H1 (cell line): ENCODE measurements at regions not wholly inside any gene's neighbourhood (a gene's known extent, or its start where the extent isn't known, plus 50 kb on each side); places are given as distances from the start of the nearest gene placed in this dataset.

Experiments
- CTCF ChIA-PET: fragments of 300-600 bp; sonication (Branson Sonifier 250); formaldehyde crosslinking; loops from one replicate; lab custom pipeline; 2021; ENCODE audit not compliant: partially characterized antibody; lab: Charles Lee
- POLR2A ChIA-PET: fragments of 300-600 bp; sonication (Branson Sonifier 250); formaldehyde crosslinking; loops from one replicate; lab custom pipeline; 2021; ENCODE audit warnings: inconsistent platforms; ENCODE audit not compliant: partially characterized antibody; lab: Charles Lee
- DNase-seq, 2 experiments: peaks; one replicate each; pipeline versions ENCODE4 v3.0.0 to v3.0.0-alpha.2; 2010 to 2022; ENCODE audit warnings: low spot score in 2 of 2, low read depth in 1 of 2, mixed read lengths in 1 of 2
- FAIRE-seq: peaks from 2 replicates; lab custom pipeline; 2011; peaks lifted over from hg19 to GRCh38; lab: Jason Lieb, UNC
- H2AFZ ChIP-seq: 2 replicates; pipeline ENCODE4 v1.8.1; 2012; ENCODE audit warnings: low read length, inconsistent platforms
- H2AK5ac ChIP-seq: 2 replicates; pipeline ENCODE4 v1.6.1; 2013; ENCODE audit warnings: low read depth, low read length
- H2BK120ac ChIP-seq: replicated peaks from 2 replicates; pipeline ENCODE3; 2013; ENCODE audit warnings: low read depth, low read length, inconsistent platforms
- H2BK12ac ChIP-seq: 2 replicates; pipeline ENCODE4 v1.6.1; 2013; ENCODE audit warnings: low read depth, low read length
- H2BK15ac ChIP-seq: 2 replicates; pipeline ENCODE4 v1.6.1; 2013; ENCODE audit warnings: low read length
- H2BK20ac ChIP-seq: 2 replicates; pipeline ENCODE4 v1.6.1; 2013; ENCODE audit warnings: low read length
- H2BK5ac ChIP-seq: 2 replicates; pipeline ENCODE4 v1.6.1; 2013; ENCODE audit warnings: low read depth, low read length
- H3K14ac ChIP-seq: 2 replicates; pipeline ENCODE4 v1.6.1; 2013; ENCODE audit warnings: inconsistent platforms; ENCODE audit not compliant: insufficient read length
- H3K18ac ChIP-seq: 2 replicates; pipeline ENCODE4 v1.6.1; 2013; ENCODE audit warnings: low read length; ENCODE audit errors: extremely low read depth
- H3K23ac ChIP-seq: 2 replicates; pipeline ENCODE4 v1.6.1; 2013; ENCODE audit warnings: inconsistent platforms; ENCODE audit not compliant: insufficient read length
- H3K23me2 ChIP-seq: 2 replicates; pipeline ENCODE4 v1.6.1; 2013; ENCODE audit warnings: low read depth, low read length
- H3K27ac ChIP-seq: 2 replicates; pipeline ENCODE4 v1.6.1; 2011; ENCODE audit warnings: low read depth, low read length, inconsistent platforms
- H3K27me3 ChIP-seq, 4 experiments: replicated peaks in 1 of 4; 1 replicate in 1 of 4; 2 replicates in 3 of 4; pipeline versions ENCODE4 v1.6.1 to v1.8.1; 2011 to 2013; ENCODE audit warnings: low read length in 3 of 4, mild to moderate bottlenecking in 3 of 4, inconsistent platforms in 2 of 4, mixed read lengths in 2 of 4, moderate library complexity in 1 of 4; ENCODE audit not compliant: control insufficient read depth in 3 of 4, insufficient read depth in 3 of 4; ENCODE audit errors: extremely low read depth in 1 of 4
- H3K36me3 ChIP-seq, 4 experiments: 2 replicates each; pipeline versions ENCODE4 v1.6.1 to v1.8.1; 2011 to 2013; ENCODE audit warnings: mild to moderate bottlenecking in 4 of 4, low read length in 3 of 4, moderate library complexity in 2 of 4, control low read depth in 1 of 4, inconsistent platforms in 1 of 4; ENCODE audit not compliant: insufficient read depth in 4 of 4, control insufficient read depth in 2 of 4
- H3K4ac ChIP-seq: replicated peaks from 2 replicates; pipeline ENCODE3; 2013; ENCODE audit warnings: low read length, low read depth, mixed read lengths, inconsistent platforms; ENCODE audit not compliant: insufficient read length
- H3K4me1 ChIP-seq, 4 experiments: replicated peaks in 1 of 4; 1 replicate in 1 of 4; 2 replicates in 3 of 4; pipeline versions ENCODE4 v1.6.1 to v1.8.1; 2011 to 2013; ENCODE audit warnings: low read length in 3 of 4, inconsistent platforms in 2 of 4, mixed read lengths in 1 of 4; ENCODE audit not compliant: insufficient read depth in 4 of 4, control insufficient read depth in 3 of 4
- H3K4me2 ChIP-seq, 2 experiments: 2 replicates each; pipeline versions ENCODE4 v1.6.1 to v1.8.1; 2011 to 2013; ENCODE audit warnings: low read depth in 2 of 2, low read length in 2 of 2, control low read depth in 1 of 2, inconsistent platforms in 1 of 2, mild to moderate bottlenecking in 1 of 2; ENCODE audit not compliant: insufficient read depth in 1 of 2
- H3K4me3 ChIP-seq, 4 experiments: fragments of 200-600, 300-600 bp in 1 of 4; sonication (generic), shearing (Covaris generic), sonication (Bioruptor Twin) in 1 of 4; 2 replicates each; pipeline versions ENCODE4 v1.5.1 to v1.8.1; 2011 to 2016; ENCODE audit warnings: low read length in 4 of 4, low read depth in 3 of 4, control low read depth in 2 of 4, inconsistent platforms in 2 of 4, mild to moderate bottlenecking in 2 of 4, mixed read lengths in 1 of 4, moderate library complexity in 1 of 4; ENCODE audit not compliant: insufficient read depth in 2 of 4; ENCODE audit errors: extremely low read depth in 1 of 4
- H3K56ac ChIP-seq: replicated peaks from 2 replicates; pipeline ENCODE3; 2013; ENCODE audit warnings: low read depth, mild to moderate bottlenecking, mixed read lengths, low read length, inconsistent platforms; ENCODE audit not compliant: insufficient read length
- H3K79me1 ChIP-seq: 2 replicates; pipeline ENCODE4 v1.6.1; 2013; ENCODE audit warnings: low read depth, low read length, control low read depth
- H3K79me2 ChIP-seq, 2 experiments: 2 replicates each; pipeline versions ENCODE4 v1.6.1 to v1.8.1; 2012 to 2013; ENCODE audit warnings: low read length in 2 of 2, mild to moderate bottlenecking in 2 of 2, inconsistent platforms in 1 of 2; ENCODE audit not compliant: insufficient read depth in 2 of 2, control insufficient read depth in 1 of 2
- H3K9ac ChIP-seq, 4 experiments: replicated peaks in 1 of 4; 1 replicate in 1 of 4; 2 replicates in 3 of 4; pipeline versions ENCODE4 v1.6.1 to v1.8.1; 2011 to 2013; ENCODE audit warnings: low read depth in 3 of 4, low read length in 3 of 4, control low read depth in 2 of 4, mild to moderate bottlenecking in 2 of 4, moderate library complexity in 2 of 4, inconsistent platforms in 1 of 4; ENCODE audit errors: extremely low read depth in 1 of 4
- H3K9me3 ChIP-seq, 2 experiments: 2 replicates each; pipeline versions ENCODE4 v1.6.1 to v1.8.1; 2012 to 2013; ENCODE audit warnings: mild to moderate bottlenecking in 2 of 2, moderate library complexity in 2 of 2, control low read depth in 1 of 2, inconsistent platforms in 1 of 2, low read depth in 1 of 2, low read length in 1 of 2, mixed read lengths in 1 of 2; ENCODE audit not compliant: insufficient read depth in 2 of 2
- H4K20me1 ChIP-seq, 2 experiments: replicated peaks in 1 of 2; 2 replicates each; pipeline versions ENCODE3 to v1.8.1; 2011 to 2013; ENCODE audit warnings: inconsistent platforms in 2 of 2, low read length in 2 of 2, mild to moderate bottlenecking in 1 of 2; ENCODE audit not compliant: insufficient read depth in 2 of 2, control insufficient read depth in 1 of 2
- H4K5ac ChIP-seq: 2 replicates; pipeline ENCODE4 v1.6.1; 2013; ENCODE audit warnings: low read length, low read depth, mixed read lengths, inconsistent platforms; ENCODE audit not compliant: insufficient read length
- H4K8ac ChIP-seq: 2 replicates; pipeline ENCODE4 v1.8.0; 2013; ENCODE audit warnings: mild to moderate bottlenecking, moderate library complexity, low read length, inconsistent platforms; ENCODE audit not compliant: insufficient read depth; ENCODE audit errors: extremely low read depth
- H4K91ac ChIP-seq: replicated peaks from 2 replicates; pipeline ENCODE3; 2013; ENCODE audit warnings: low read length, mixed read lengths, inconsistent platforms; ENCODE audit not compliant: insufficient read length
- GABPA ChIP-seq: IDR thresholded peaks from 2 replicates; pipeline ENCODE4 v1.6.1; 2011; ENCODE audit warnings: mild to moderate bottlenecking, low read length, moderate library complexity, borderline replicate concordance; ENCODE audit not compliant: insufficient read depth
- KDM1A ChIP-seq: fragments of 200-600, 300-600 bp; sonication (generic); IDR thresholded peaks from 2 replicates; pipeline ENCODE4 v1.7.1; 2016; ENCODE audit warnings: mild to moderate bottlenecking, low read length, borderline replicate concordance
- KDM4A ChIP-seq: IDR thresholded peaks from one replicate; pipeline ENCODE4 v1.7.1; 2012; ENCODE audit warnings: low read depth, mild to moderate bottlenecking, moderate library complexity, low read length, inconsistent platforms; ENCODE audit not compliant: severe bottlenecking
- POLR2AphosphoS5 ChIP-seq: IDR thresholded peaks from 2 replicates; pipeline ENCODE4 v1.6.1; 2011; ENCODE audit warnings: low read depth, low read length
- RAD21 ChIP-seq, 2 experiments: IDR thresholded peaks in 1 of 2; conservative IDR thresholded peaks in 1 of 2; 2 replicates each; pipeline ENCODE4 v1.6.1; 2011; ENCODE audit warnings: low read depth in 2 of 2, low read length in 2 of 2, improper control_type of control experiment in 1 of 2, inconsistent platforms in 1 of 2, mild to moderate bottlenecking in 1 of 2, moderate library complexity in 1 of 2
- SUZ12 ChIP-seq: fragments of 200-600 bp; sonication (generic); IDR thresholded peaks from 2 replicates; pipeline ENCODE4 v1.6.1; 2012; ENCODE audit warnings: mild to moderate bottlenecking, inconsistent platforms, low read length, moderate library complexity, mixed read lengths
- TCF12 ChIP-seq: IDR thresholded peaks from 2 replicates; pipeline ENCODE4 v1.6.1; 2011; ENCODE audit warnings: low read depth, mild to moderate bottlenecking, low read length
- WGBS, 2 experiments: shearing (Covaris generic) in 1 of 2; methylation state at CpG; one replicate each; pipeline versions ENCODE4 v1.1.6 to v1.1.7; 2013 to 2015; ENCODE audit warnings: low lambda C conversion rate in 2 of 2, mixed read lengths in 2 of 2, inconsistent platforms in 1 of 2, low coverage in 1 of 2, missing lambda C conversion rate in 1 of 2; ENCODE audit not compliant: insufficient replicate concordance in 2 of 2, insufficient coverage in 1 of 2, insufficient read length in 1 of 2; ENCODE audit errors: extremely low coverage in 1 of 2, missing lambda C conversion rate in 1 of 2; 5-methylcytosine and 5-hydroxymethylcytosine counted together

GRCh38 chr5:74988273-74988983 lies 63.9 kb downstream of the GCNT4 start:
- Histone ChIP-seq H3K18ac (no peak overlapping the region), H3K79me2 (no peaks in the 10 kb centered on the region), H3K79me1 (no peaks in the 10 kb centered on the region), H3K23ac (no peak overlapping the region), H4K5ac (no peak overlapping the region)
- TF ChIP-seq GABPA (no peak), KDM4A (no peak), SUZ12 (no peak), TCF12 (no peak), POLR2AphosphoS5 (no peak), KDM1A (no peak), RAD21 (IDR thresholded peaks at IDR 0.05 in 1 of 2, conservative IDR thresholded peaks at IDR 0.05 in 1 of 2; ENCODE audit: low read depth in 2 of 2, low read length in 2 of 2) (no peak)
- TF ChIP-seq, all 59 proteins: peak for 0
- H2BK15ac ChIP-seq, result no peak overlapping the region
- no peak overlapping the region for H4K8ac ChIP-seq
- no peak overlapping the region for H3K4me2 ChIP-seq
- H3K56ac ChIP-seq, result no peak overlapping the region
- no peaks in the 10 kb centered on the region for H3K4me1 ChIP-seq
- H3K9me3 ChIP-seq, result 0 out of 4 replicates have a peak, but pooled peaks cover 0 to 3% of the 10 kb centered on the region in 2 experiments
- H4K91ac ChIP-seq, result no peak overlapping the region
- H3K36me3 ChIP-seq, result no peaks in the 10 kb centered on the region
- H3K14ac ChIP-seq, result no peak overlapping the region
- H4K20me1 ChIP-seq, result no peaks in the 10 kb centered on the region
- H3K23me2 ChIP-seq, result no peaks in the 10 kb centered on the region
- no peak overlapping the region for H3K4me3 ChIP-seq
- no peak overlapping the region for H2AK5ac ChIP-seq
- H2BK12ac ChIP-seq, result no peak overlapping the region
- H3K9ac ChIP-seq, result no peak overlapping the region
- H3K4ac ChIP-seq, result no peak overlapping the region
- no peak overlapping the region for H2AFZ ChIP-seq
- H3K27ac ChIP-seq, result no peak overlapping the region
- ChIA-PET CTCF (interaction anchor here (0.6 to 1.6 kb wide), 3 partner anchors 14 to 70 kb away, joined by 3 read pairs; no protein-coding TSS in a partner anchor), POLR2A (no interaction called here)
- H3K27me3 ChIP-seq, result no peaks in the 10 kb centered on the region
- H2BK5ac ChIP-seq, result no peak overlapping the region
- H2BK120ac ChIP-seq, result no peak overlapping the region
- no peak for DNase-seq
- H2BK20ac ChIP-seq, result no peak overlapping the region
- FAIRE-seq, result no peak
- WGBS, 2 experiments, result 92% methylated on average over 2 of the region's 2 CpGs; no CpG with 5 or more reads in 1 of the 2 experiments
